ENCODE measurements at regions not wholly inside any gene's neighbourhood (a gene's known extent, or its start where the extent isn't known, plus 50 kb on each side); places are given as distances from the start of the nearest gene placed in this dataset.

DNA sequence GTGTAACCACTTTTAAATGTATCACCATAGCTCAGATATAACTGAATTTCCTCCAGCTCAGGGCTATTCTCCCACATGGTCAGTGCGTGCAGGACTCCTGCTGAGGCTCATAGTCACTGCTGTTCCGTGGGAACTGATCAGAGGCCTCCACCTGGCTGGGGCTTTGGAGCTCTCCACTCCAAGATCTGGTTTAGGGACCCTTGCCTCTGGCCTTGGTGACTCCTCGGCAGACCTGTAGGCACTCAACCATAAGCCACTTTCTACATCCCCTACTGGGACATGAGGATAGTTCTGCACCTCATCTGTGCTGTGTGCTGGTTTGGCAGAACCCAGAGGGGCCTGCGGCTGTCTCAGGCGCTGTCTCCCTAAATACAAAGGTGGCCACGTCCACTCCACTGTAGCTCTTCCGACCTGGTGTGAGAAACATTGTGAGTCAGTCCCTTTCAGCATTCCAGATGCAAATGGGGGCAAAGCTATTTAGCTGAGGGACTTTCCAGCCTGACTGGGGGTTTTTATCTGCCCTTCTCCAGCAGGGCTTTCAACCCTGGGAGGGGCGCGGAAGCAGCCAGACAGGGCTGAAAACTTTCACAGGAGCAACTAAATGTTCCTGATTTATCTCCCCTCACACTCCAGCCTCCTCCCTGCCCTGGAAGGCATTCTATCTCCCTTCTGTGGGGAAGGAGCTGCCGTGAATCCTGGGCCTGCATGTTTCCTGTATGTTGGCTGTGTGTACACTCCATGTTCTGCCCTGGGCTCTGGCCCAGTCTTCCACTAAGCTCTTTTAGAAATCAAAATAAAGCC lies 218.3 kb upstream of the DAAM1 start:
- peak; percentile 88 for ATAC-seq
- TF ChIP-seq, protein P1, sequence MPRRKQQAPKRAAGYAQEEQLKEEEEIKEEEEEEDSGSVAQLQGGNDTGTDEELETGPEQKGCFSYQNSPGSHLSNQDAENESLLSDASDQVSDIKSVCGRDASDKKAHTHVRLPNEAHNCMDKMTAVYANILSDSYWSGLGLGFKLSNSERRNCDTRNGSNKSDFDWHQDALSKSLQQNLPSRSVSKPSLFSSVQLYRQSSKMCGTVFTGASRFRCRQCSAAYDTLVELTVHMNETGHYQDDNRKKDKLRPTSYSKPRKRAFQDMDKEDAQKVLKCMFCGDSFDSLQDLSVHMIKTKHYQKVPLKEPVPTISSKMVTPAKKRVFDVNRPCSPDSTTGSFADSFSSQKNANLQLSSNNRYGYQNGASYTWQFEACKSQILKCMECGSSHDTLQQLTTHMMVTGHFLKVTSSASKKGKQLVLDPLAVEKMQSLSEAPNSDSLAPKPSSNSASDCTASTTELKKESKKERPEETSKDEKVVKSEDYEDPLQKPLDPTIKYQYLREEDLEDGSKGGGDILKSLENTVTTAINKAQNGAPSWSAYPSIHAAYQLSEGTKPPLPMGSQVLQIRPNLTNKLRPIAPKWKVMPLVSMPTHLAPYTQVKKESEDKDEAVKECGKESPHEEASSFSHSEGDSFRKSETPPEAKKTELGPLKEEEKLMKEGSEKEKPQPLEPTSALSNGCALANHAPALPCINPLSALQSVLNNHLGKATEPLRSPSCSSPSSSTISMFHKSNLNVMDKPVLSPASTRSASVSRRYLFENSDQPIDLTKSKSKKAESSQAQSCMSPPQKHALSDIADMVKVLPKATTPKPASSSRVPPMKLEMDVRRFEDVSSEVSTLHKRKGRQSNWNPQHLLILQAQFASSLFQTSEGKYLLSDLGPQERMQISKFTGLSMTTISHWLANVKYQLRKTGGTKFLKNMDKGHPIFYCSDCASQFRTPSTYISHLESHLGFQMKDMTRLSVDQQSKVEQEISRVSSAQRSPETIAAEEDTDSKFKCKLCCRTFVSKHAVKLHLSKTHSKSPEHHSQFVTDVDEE (CRISPR knock-in tag; IDR thresholded peaks at IDR 0.05) = no peak
- TF ChIP-seq ZC3H10 (CRISPR knock-in tag; IDR thresholded peaks at IDR 0.05) (no peak), ZNF565 (CRISPR knock-in tag; conservative IDR thresholded peaks at IDR 0.05; ENCODE audit: low read depth) (no peak), ZNF8 (CRISPR knock-in tag; IDR thresholded peaks at IDR 0.05) (no peak), SNAI2 (CRISPR knock-in tag; IDR thresholded peaks at IDR 0.05) (no peak), TCF4 (CRISPR knock-in tag; IDR thresholded peaks at IDR 0.05; ENCODE audit: borderline replicate concordance) (no peak), ZFP3 (CRISPR knock-in tag; IDR thresholded peaks at IDR 0.05) (no peak), BACH2 (CRISPR knock-in tag; IDR thresholded peaks at IDR 0.05; ENCODE audit: borderline replicate concordance) (no peak), GLIS3 (CRISPR knock-in tag; IDR thresholded peaks at IDR 0.05) (no peak), ISL1 (CRISPR knock-in tag; IDR thresholded peaks at IDR 0.05) (no peak), OSR1 (CRISPR knock-in tag; IDR thresholded peaks at IDR 0.05) (no peak)
- TF ChIP-seq, protein P2, sequence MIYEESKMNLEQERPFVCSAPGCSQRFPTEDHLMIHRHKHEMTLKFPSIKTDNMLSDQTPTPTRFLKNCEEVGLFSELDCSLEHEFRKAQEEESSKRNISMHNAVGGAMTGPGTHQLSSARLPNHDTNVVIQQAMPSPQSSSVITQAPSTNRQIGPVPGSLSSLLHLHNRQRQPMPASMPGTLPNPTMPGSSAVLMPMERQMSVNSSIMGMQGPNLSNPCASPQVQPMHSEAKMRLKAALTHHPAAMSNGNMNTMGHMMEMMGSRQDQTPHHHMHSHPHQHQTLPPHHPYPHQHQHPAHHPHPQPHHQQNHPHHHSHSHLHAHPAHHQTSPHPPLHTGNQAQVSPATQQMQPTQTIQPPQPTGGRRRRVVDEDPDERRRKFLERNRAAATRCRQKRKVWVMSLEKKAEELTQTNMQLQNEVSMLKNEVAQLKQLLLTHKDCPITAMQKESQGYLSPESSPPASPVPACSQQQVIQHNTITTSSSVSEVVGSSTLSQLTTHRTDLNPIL (CRISPR knock-in tag; IDR thresholded peaks at IDR 0.05; ENCODE audit: low read depth) = no peak

DNA sequence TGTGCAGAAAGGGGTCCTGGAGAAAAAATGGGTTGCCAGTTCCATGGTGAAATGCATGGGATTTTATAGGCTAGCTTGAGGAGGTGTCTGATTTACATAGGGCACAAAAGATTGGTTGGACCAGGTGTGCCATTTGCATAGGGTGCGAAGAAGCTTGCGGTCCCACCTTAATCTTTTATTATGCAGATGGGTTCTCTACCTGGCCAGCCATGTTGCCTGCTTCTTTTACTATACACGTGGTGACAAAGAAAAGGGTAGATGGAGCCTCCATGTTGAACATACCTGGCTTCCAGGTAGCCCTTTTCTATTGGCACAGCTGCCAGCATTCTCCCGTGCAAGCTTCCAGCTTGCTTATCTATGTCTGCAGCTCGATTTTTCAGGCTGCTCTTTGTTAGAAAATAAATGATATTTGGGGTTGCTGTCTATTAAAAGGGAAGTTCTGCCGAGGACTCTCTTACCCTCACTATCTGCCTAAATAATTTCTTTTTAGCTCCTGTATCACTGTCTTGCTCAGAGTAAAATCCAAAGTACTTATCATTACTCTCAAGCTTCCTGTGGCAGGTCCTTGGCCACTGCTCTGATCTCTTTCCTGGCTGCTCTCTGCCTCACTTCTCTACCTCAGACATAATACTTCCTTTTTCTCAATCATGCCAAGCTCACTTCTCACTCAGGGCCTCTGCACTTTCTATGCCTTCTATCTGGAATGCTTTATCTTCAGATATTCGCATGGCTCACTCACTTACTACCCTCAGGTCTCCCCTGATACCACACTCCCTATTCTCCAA lies 216.0 kb upstream of the DAAM1 start:
- no peak for ATAC-seq
- TF ChIP-seq, protein P1 (CRISPR knock-in tag; IDR thresholded peaks at IDR 0.05) = no peak
- TF ChIP-seq TCF4 (CRISPR knock-in tag; IDR thresholded peaks at IDR 0.05; ENCODE audit: borderline replicate concordance) = no peak
- TF ChIP-seq BACH2 (CRISPR knock-in tag; IDR thresholded peaks at IDR 0.05; ENCODE audit: borderline replicate concordance) = no peak
- no peak for TF ChIP-seq ZC3H10 (CRISPR knock-in tag; IDR thresholded peaks at IDR 0.05)

DNA sequence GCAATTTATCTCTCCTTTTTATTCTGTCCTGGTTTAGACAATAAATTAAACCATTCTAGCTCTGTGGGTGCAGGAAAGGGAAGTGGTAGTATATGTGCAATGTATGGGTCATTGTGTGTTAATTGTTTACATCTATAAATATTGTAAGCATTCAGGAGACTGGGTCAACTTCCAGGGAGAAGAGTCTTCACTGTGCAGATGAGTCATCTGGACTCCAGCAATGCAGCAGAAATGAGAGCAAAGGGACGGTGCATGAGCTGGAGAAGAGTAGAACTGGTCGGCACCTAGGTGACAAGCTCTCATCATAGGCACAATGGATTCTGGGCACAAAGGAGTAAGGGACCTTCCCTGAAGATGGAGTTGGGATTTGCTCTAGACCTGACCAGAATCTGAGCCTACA lies 211.1 kb upstream of the DAAM1 start:
- no peak for ATAC-seq
- TF ChIP-seq OSR1 (CRISPR knock-in tag; IDR thresholded peaks at IDR 0.05) (no peak), SNAI2 (CRISPR knock-in tag; IDR thresholded peaks at IDR 0.05) (no peak), ZC3H10 (CRISPR knock-in tag; IDR thresholded peaks at IDR 0.05) (no peak), ISL1 (CRISPR knock-in tag; IDR thresholded peaks at IDR 0.05) (no peak), BACH2 (CRISPR knock-in tag; IDR thresholded peaks at IDR 0.05; ENCODE audit: borderline replicate concordance) (no peak), ZFP3 (CRISPR knock-in tag; IDR thresholded peaks at IDR 0.05) (no peak), RARB (CRISPR knock-in tag; IDR thresholded peaks at IDR 0.05) (no peak), TCF4 (CRISPR knock-in tag; IDR thresholded peaks at IDR 0.05; ENCODE audit: borderline replicate concordance) (no peak), ZNF8 (CRISPR knock-in tag; IDR thresholded peaks at IDR 0.05) (no peak), TOX (CRISPR knock-in tag; IDR thresholded peaks at IDR 0.05; ENCODE audit: borderline replicate concordance) (no peak)

DNA sequence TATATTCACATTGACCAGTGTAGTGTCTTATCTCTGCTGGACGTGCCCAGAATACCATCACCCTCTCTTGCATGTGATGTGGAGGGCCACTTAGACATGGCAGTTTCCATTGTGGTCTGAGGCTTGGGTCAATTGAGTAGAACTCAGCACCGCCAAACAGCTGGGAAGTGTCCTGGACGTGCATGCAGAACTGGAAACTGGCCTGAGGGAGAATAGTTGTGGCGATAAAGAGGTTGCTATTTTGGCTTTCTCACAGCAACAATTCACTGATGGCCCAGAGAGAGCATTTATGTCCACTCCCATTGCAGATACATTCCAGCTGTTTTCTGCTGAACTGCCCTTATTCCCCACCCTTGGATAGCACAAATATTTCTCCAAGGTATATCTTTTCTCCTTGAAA lies 210.1 kb upstream of the DAAM1 start:
- no peak for ATAC-seq
- no peak for TF ChIP-seq RARB (CRISPR knock-in tag; IDR thresholded peaks at IDR 0.05)
- TF ChIP-seq, protein P3, sequence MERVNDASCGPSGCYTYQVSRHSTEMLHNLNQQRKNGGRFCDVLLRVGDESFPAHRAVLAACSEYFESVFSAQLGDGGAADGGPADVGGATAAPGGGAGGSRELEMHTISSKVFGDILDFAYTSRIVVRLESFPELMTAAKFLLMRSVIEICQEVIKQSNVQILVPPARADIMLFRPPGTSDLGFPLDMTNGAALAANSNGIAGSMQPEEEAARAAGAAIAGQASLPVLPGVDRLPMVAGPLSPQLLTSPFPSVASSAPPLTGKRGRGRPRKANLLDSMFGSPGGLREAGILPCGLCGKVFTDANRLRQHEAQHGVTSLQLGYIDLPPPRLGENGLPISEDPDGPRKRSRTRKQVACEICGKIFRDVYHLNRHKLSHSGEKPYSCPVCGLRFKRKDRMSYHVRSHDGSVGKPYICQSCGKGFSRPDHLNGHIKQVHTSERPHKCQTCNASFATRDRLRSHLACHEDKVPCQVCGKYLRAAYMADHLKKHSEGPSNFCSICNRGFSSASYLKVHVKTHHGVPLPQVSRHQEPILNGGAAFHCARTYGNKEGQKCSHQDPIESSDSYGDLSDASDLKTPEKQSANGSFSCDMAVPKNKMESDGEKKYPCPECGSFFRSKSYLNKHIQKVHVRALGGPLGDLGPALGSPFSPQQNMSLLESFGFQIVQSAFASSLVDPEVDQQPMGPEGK (CRISPR knock-in tag; IDR thresholded peaks at IDR 0.05; ENCODE audit: borderline replicate concordance) = no peak
- no peak for TF ChIP-seq ARNTL (CRISPR knock-in tag; IDR thresholded peaks at IDR 0.05; ENCODE audit: borderline replicate concordance, low read depth)
- TF ChIP-seq SNAI2 (CRISPR knock-in tag; IDR thresholded peaks at IDR 0.05) = no peak
- no peak for TF ChIP-seq ZNF8 (CRISPR knock-in tag; IDR thresholded peaks at IDR 0.05)
- TF ChIP-seq, protein P4, sequence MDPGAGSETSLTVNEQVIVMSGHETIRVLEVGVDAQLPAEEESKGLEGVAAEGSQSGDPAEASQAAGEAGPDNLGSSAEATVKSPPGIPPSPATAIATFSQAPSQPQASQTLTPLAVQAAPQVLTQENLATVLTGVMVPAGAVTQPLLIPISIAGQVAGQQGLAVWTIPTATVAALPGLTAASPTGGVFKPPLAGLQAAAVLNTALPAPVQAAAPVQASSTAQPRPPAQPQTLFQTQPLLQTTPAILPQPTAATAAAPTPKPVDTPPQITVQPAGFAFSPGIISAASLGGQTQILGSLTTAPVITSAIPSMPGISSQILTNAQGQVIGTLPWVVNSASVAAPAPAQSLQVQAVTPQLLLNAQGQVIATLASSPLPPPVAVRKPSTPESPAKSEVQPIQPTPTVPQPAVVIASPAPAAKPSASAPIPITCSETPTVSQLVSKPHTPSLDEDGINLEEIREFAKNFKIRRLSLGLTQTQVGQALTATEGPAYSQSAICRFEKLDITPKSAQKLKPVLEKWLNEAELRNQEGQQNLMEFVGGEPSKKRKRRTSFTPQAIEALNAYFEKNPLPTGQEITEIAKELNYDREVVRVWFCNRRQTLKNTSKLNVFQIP (CRISPR knock-in tag; IDR thresholded peaks at IDR 0.05; ENCODE audit: borderline replicate concordance, low read depth) = no peak
- TF ChIP-seq OSR1 (CRISPR knock-in tag; IDR thresholded peaks at IDR 0.05) = no peak
- no peak for TF ChIP-seq ZC3H10 (CRISPR knock-in tag; IDR thresholded peaks at IDR 0.05)
- TF ChIP-seq PPARA (CRISPR knock-in tag; IDR thresholded peaks at IDR 0.05; ENCODE audit: borderline replicate concordance) = no peak
- no peak for TF ChIP-seq ZNF70 (CRISPR knock-in tag; IDR thresholded peaks at IDR 0.05)
- no peak for TF ChIP-seq ISL1 (CRISPR knock-in tag; IDR thresholded peaks at IDR 0.05)
- TF ChIP-seq ZFP3 (CRISPR knock-in tag; IDR thresholded peaks at IDR 0.05) = no peak
- TF ChIP-seq ZNF565 (CRISPR knock-in tag; conservative IDR thresholded peaks at IDR 0.05; ENCODE audit: low read depth) = no peak
- TF ChIP-seq ZFP30 (CRISPR knock-in tag; IDR thresholded peaks at IDR 0.05) = no peak
